HUES64 (cell line): ENCODE measurements at regions not wholly inside any gene's neighbourhood (a gene's known extent, or its start where the extent isn't known, plus 50 kb on each side); places are given as distances from the start of the nearest gene placed in this dataset.

ENCODE experiments used
- H3K27ac ChIP-seq: 2 replicates; pipeline ENCODE4 v1.7.0; 2013; ENCODE audit warnings: low read depth, low read length, inconsistent platforms
- H3K27me3 ChIP-seq: 2 replicates; pipeline ENCODE4 v1.6.1; 2013; ENCODE audit warnings: mild to moderate bottlenecking, low read length; ENCODE audit not compliant: insufficient read depth
- H3K36me3 ChIP-seq: 2 replicates; pipeline ENCODE4 v1.6.1; 2013; ENCODE audit warnings: mild to moderate bottlenecking, low read length; ENCODE audit not compliant: insufficient read depth
- H3K4me1 ChIP-seq: 2 replicates; pipeline ENCODE4 v1.6.1; 2013; ENCODE audit warnings: mild to moderate bottlenecking, low read length, moderate library complexity; ENCODE audit not compliant: insufficient read depth
- H3K4me3 ChIP-seq: 2 replicates; pipeline ENCODE4 v1.5.1; 2013; ENCODE audit warnings: mild to moderate bottlenecking, low read length, moderate library complexity
- H3K9ac ChIP-seq: 2 replicates; pipeline ENCODE4 v1.6.1; 2013; ENCODE audit warnings: mild to moderate bottlenecking, low read depth, low read length
- H3K9me3 ChIP-seq: 2 replicates; pipeline ENCODE4 v1.6.1; 2013; ENCODE audit warnings: low read depth, low read length; ENCODE audit not compliant: insufficient read depth
- WGBS: fragments of 150-250, 120-280 bp; methylation state at CpG from one replicate; pipeline ENCODE4 v1.1.7; 2013; ENCODE audit warnings: missing lambda C conversion rate; 5-methylcytosine and 5-hydroxymethylcytosine counted together

GRCh38 chr16:86809458-86809955, 231.2 kb downstream of the FOXL1 start:
- 87% methylated on average over 8 of the region's 8 CpGs for WGBS
- peaks cover 32% of the 10 kb centered on the region for H3K27me3 ChIP-seq
- H3K4me3 ChIP-seq = no peak overlapping the region
- H3K36me3 ChIP-seq = no peaks in the 10 kb centered on the region
- H3K27ac ChIP-seq = no peak overlapping the region
- no peaks in the 10 kb centered on the region for H3K9me3 ChIP-seq
- no peak overlapping the region for H3K9ac ChIP-seq
- H3K4me1 ChIP-seq = 0 out of 2 replicates have a peak, but pooled peaks cover 4% of the 10 kb centered on the region

- Histone ChIP-seq H3K27me3 (peaks cover 30% of the 10 kb centered on the region), H3K4me3 (no peak overlapping the region), H3K4me1 (0 out of 2 replicates have a peak, but pooled peaks cover 4% of the 10 kb centered on the region), H3K9ac (no peak overlapping the region), H3K27ac (no peak overlapping the region), H3K36me3 (no peaks in the 10 kb centered on the region), H3K9me3 (no peaks in the 10 kb centered on the region)
- 94% methylated on average over 2 of the region's 2 CpGs for WGBS
Measured at GRCh38 chr16:86810062-86810461, 231.7 kb downstream of the FOXL1 start.

- no peak overlapping the region for H3K9ac ChIP-seq
- 0 out of 2 replicates have a peak, but pooled peaks cover 2% of the 10 kb centered on the region for H3K4me1 ChIP-seq
- H3K27ac ChIP-seq = no peak overlapping the region
- peaks cover 10% of the 10 kb centered on the region for H3K27me3 ChIP-seq
- WGBS = 81% methylated on average over 2 of the region's 2 CpGs
- no peak overlapping the region for H3K4me3 ChIP-seq
- no peaks in the 10 kb centered on the region for H3K36me3 ChIP-seq
- no peaks in the 10 kb centered on the region for H3K9me3 ChIP-seq
Measured at GRCh38 chr16:86812363-86812970, 234.1 kb downstream of the FOXL1 start.

- Histone ChIP-seq H3K9me3 (no peaks in the 10 kb centered on the region), H3K36me3 (no peaks in the 10 kb centered on the region), H3K27ac (no peak overlapping the region), H3K9ac (no peak overlapping the region), H3K4me1 (no peaks in the 10 kb centered on the region), H3K27me3 (no peaks in the 10 kb centered on the region), H3K4me3 (no peak overlapping the region)
- WGBS = 97% methylated on average over 4 of the region's 7 CpGs
Measured at GRCh38 chr16:86814256-86814655, 235.9 kb downstream of the FOXL1 start.

- WGBS = 95% methylated on average over 9 of the region's 9 CpGs
- H3K9me3 ChIP-seq = no peaks in the 10 kb centered on the region
- no peaks in the 10 kb centered on the region for H3K27me3 ChIP-seq
- no peak overlapping the region for H3K9ac ChIP-seq
- no peaks in the 10 kb centered on the region for H3K4me1 ChIP-seq
- H3K4me3 ChIP-seq = no peak overlapping the region
- no peak overlapping the region for H3K27ac ChIP-seq
- no peaks in the 10 kb centered on the region for H3K36me3 ChIP-seq
Measured at GRCh38 chr16:86816930-86817625, 238.7 kb downstream of the FOXL1 start.

- H3K27me3 ChIP-seq = no peaks in the 10 kb centered on the region
- 86% methylated on average over 29 of the region's 29 CpGs for WGBS
- no peak overlapping the region for H3K4me3 ChIP-seq
Measured at GRCh38 chr16:86818671-86819532, 240.6 kb downstream of the FOXL1 start.

GRCh38 chr16:86819533-86819892, 241.2 kb downstream of the FOXL1 start:
- WGBS = 62% methylated on average over 3 of the region's 4 CpGs
- no peak overlapping the region for H3K27ac ChIP-seq
- H3K9ac ChIP-seq = no peak overlapping the region
- no peaks in the 10 kb centered on the region for H3K4me1 ChIP-seq
- no peak overlapping the region for H3K4me3 ChIP-seq
- H3K36me3 ChIP-seq = no peaks in the 10 kb centered on the region
- H3K9me3 ChIP-seq = no peaks in the 10 kb centered on the region
- H3K27me3 ChIP-seq = no peaks in the 10 kb centered on the region

More at GRCh38 chr16:86818671-86819532, 240.6 kb downstream of the FOXL1 start:
- Histone ChIP-seq H3K9me3 (no peaks in the 10 kb centered on the region), H3K4me1 (no peaks in the 10 kb centered on the region), H3K9ac (no peak overlapping the region), H3K27ac (no peak overlapping the region), H3K36me3 (no peaks in the 10 kb centered on the region)

GRCh38 chr16:86821895-86822294, 243.5 kb downstream of the FOXL1 start:
- Histone ChIP-seq H3K27ac (no peak overlapping the region), H3K36me3 (no peaks in the 10 kb centered on the region), H3K9ac (no peak overlapping the region), H3K4me3 (no peak overlapping the region), H3K9me3 (no peaks in the 10 kb centered on the region), H3K27me3 (peaks cover 9% of the 10 kb centered on the region; the same call in 1 of the 2 replicates), H3K4me1 (peaks cover 13% of the 10 kb centered on the region)
- WGBS = 100% methylated on average over 1 of the region's 2 CpGs

GRCh38 chr16:86823125-86823524, 244.8 kb downstream of the FOXL1 start:
- peaks cover 21% of the 10 kb centered on the region for H3K4me1 ChIP-seq
- H3K36me3 ChIP-seq = no peaks in the 10 kb centered on the region
- H3K9me3 ChIP-seq = no peaks in the 10 kb centered on the region
- no peak overlapping the region for H3K27ac ChIP-seq
- peaks cover 12% of the 10 kb centered on the region; the same call in 1 of the 2 replicates for H3K27me3 ChIP-seq
- no peak overlapping the region for H3K9ac ChIP-seq
- 92% methylated on average over 8 of the region's 8 CpGs for WGBS
- H3K4me3 ChIP-seq = no peak overlapping the region

GRCh38 chr16:86823888-86824671, 245.7 kb downstream of the FOXL1 start:
- Histone ChIP-seq H3K36me3 (no peaks in the 10 kb centered on the region), H3K9me3 (no peaks in the 10 kb centered on the region), H3K4me3 (no peak overlapping the region), H3K27ac (no peak overlapping the region), H3K4me1 (peaks cover 21% of the 10 kb centered on the region), H3K27me3 (peaks cover 12% of the 10 kb centered on the region; the same call in 1 of the 2 replicates), H3K9ac (no peak overlapping the region)
- 95% methylated on average over 22 of the region's 22 CpGs for WGBS
